Endodermal cell (in vitro differentiated cells): ENCODE measurements at regions not wholly inside any gene's neighbourhood (a gene's known extent, or its start where the extent isn't known, plus 50 kb on each side); places are given as distances from the start of the nearest gene placed in this dataset.

ENCODE experiments used
- DNase-seq: peaks from one replicate; pipeline ENCODE4 v3.0.0-alpha.2; 2017
- H3K27ac ChIP-seq: 2 replicates; pipeline ENCODE4 v1.5.1; 2013; ENCODE audit warnings: mild to moderate bottlenecking, low read depth, low read length, moderate library complexity
- H3K27me3 ChIP-seq: 2 replicates; pipeline ENCODE4 v1.6.1; 2013; ENCODE audit warnings: mild to moderate bottlenecking, low read length, moderate library complexity; ENCODE audit not compliant: insufficient read depth, control insufficient read depth, poor library complexity, severe bottlenecking
- H3K36me3 ChIP-seq: 2 replicates; pipeline ENCODE4 v1.7.0; 2013; ENCODE audit warnings: mild to moderate bottlenecking, low read length, moderate library complexity; ENCODE audit not compliant: control insufficient read depth, insufficient read depth
- H3K4me1 ChIP-seq: one replicate; pipeline ENCODE4 v1.7.0; 2013; ENCODE audit warnings: low read length; ENCODE audit not compliant: control insufficient read depth, insufficient read depth
- H3K4me3 ChIP-seq: 2 replicates; pipeline ENCODE4 v1.5.1; 2013; ENCODE audit warnings: mild to moderate bottlenecking, low read length, moderate library complexity
- H3K9ac ChIP-seq: 2 replicates; pipeline ENCODE4 v1.6.1; 2013; ENCODE audit warnings: mild to moderate bottlenecking, low read length, moderate library complexity; ENCODE audit not compliant: poor library complexity, severe bottlenecking; ENCODE audit errors: extremely low read depth
- H3K9me3 ChIP-seq: 2 replicates; pipeline ENCODE4 v1.6.1; 2013; ENCODE audit warnings: mild to moderate bottlenecking, low read length, moderate library complexity; ENCODE audit not compliant: control insufficient read depth
- H3K27ac Mint-ChIP-seq: 2 replicates; pipeline ENCODE4 v1.8.0; 2020; ENCODE audit warnings: mixed read lengths
- H3K27me3 Mint-ChIP-seq: 2 replicates; pipeline ENCODE4 v1.8.0; 2021; ENCODE audit warnings: mild to moderate bottlenecking, mixed read lengths; ENCODE audit not compliant: insufficient read depth
- H3K36me3 Mint-ChIP-seq: 2 replicates; pipeline ENCODE4 v1.8.0; 2020; ENCODE audit warnings: low read depth, mixed read lengths
- H3K4me1 Mint-ChIP-seq: 2 replicates; pipeline ENCODE4 v1.8.0; 2020; ENCODE audit warnings: mixed read lengths
- H3K4me3 Mint-ChIP-seq: 2 replicates; pipeline ENCODE4 v1.8.0; 2020; ENCODE audit warnings: mild to moderate bottlenecking, moderate library complexity, mixed read lengths
- H3K9me3 Mint-ChIP-seq: 2 replicates; pipeline ENCODE4 v1.8.0; 2020; ENCODE audit warnings: mild to moderate bottlenecking, mixed read lengths
- WGBS, 2 experiments: methylation state at CpG; one replicate each; pipeline versions ENCODE4 v1.1.5 to v1.1.7; 2013; ENCODE audit warnings: missing lambda C conversion rate in 2 of 2, mixed read lengths in 1 of 2; ENCODE audit not compliant: insufficient coverage in 1 of 2, insufficient read length in 1 of 2; 5-methylcytosine and 5-hydroxymethylcytosine counted together
- TF ChIP-seq, protein P1 (sequence below): fragments of 200-600 bp; sonication (generic); conservative IDR thresholded peaks from 2 replicates; pipeline ENCODE4 v1.5.0; 2021; ENCODE audit warnings: antibody characterized with exemption, mild to moderate bottlenecking

DNA sequence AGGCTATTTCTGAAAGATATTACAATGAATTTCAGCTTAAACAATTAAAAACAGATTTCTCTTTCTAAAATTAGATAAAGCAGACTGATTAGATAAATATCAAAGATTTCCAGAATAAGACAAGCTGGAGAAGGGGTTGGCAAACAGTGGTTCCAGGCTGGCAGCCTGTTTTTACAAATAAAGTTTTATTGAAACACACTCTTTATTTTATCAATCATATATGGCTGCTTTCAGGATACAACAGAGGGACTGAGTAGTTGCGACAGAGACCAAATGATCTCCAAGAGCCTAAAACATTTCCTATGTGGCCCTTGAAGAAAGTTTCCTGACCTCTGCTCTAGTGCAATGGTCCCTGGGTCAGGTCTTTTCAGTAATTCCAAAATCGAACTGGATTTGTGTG lies 65.6 kb upstream of the IYD start:
- Mint-ChIP-seq H3K4me1 (peaks cover 9% of the 10 kb centered on the region), H3K27ac (no peak overlapping the region), H3K36me3 (no peaks in the 10 kb centered on the region), H3K27me3 (no peaks in the 10 kb centered on the region), H3K4me3 (no peak overlapping the region), H3K9me3 (no peaks in the 10 kb centered on the region)
- H3K27ac ChIP-seq = peak overlapping the region; percentile 90
- peaks cover 5% of the 10 kb centered on the region for H3K4me1 ChIP-seq
- H3K27me3 ChIP-seq = no peaks in the 10 kb centered on the region
- H3K9ac ChIP-seq = no peak overlapping the region
- no peaks in the 10 kb centered on the region for H3K36me3 ChIP-seq
- TF ChIP-seq, protein P1, sequence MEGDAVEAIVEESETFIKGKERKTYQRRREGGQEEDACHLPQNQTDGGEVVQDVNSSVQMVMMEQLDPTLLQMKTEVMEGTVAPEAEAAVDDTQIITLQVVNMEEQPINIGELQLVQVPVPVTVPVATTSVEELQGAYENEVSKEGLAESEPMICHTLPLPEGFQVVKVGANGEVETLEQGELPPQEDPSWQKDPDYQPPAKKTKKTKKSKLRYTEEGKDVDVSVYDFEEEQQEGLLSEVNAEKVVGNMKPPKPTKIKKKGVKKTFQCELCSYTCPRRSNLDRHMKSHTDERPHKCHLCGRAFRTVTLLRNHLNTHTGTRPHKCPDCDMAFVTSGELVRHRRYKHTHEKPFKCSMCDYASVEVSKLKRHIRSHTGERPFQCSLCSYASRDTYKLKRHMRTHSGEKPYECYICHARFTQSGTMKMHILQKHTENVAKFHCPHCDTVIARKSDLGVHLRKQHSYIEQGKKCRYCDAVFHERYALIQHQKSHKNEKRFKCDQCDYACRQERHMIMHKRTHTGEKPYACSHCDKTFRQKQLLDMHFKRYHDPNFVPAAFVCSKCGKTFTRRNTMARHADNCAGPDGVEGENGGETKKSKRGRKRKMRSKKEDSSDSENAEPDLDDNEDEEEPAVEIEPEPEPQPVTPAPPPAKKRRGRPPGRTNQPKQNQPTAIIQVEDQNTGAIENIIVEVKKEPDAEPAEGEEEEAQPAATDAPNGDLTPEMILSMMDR = no peak
- DNase-seq = no peak
- H3K4me3 ChIP-seq = no peak overlapping the region
- peaks cover under 1% of the 10 kb centered on the region for H3K9me3 ChIP-seq
- 85 to 90% methylated on average over 2 of the region's 2 CpGs for WGBS, 2 experiments

DNA sequence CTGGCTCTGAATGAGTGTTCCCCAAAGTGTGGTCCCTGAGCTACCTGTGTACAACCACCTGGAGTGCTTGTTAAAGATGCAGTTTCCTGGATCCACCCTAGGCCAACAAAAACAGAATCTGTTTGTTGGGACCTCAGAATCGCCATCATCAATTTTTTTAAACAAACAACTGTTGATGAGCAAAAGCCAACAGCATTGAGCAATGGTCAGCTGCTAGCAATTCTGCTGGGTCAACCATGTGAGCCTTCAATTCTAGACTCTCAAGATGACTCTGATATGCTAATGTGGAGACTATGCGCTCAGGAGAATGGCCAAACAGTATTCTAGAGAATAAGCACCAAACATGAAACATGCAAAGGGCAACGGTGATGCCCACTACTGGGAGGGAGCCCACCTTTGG lies 64.4 kb upstream of the IYD start:
- TF ChIP-seq, protein P1 = no peak
- H3K27me3 ChIP-seq = no peaks in the 10 kb centered on the region
- Mint-ChIP-seq H3K4me3 (no peak overlapping the region), H3K27me3 (peaks cover 2% of the 10 kb centered on the region), H3K4me1 (peaks cover 9% of the 10 kb centered on the region), H3K36me3 (no peaks in the 10 kb centered on the region), H3K27ac (no peak overlapping the region), H3K9me3 (no peaks in the 10 kb centered on the region)
- H3K36me3 ChIP-seq = no peaks in the 10 kb centered on the region
- H3K9me3 ChIP-seq = no peaks in the 10 kb centered on the region
- no peak overlapping the region for H3K4me3 ChIP-seq
- WGBS, 2 experiments = 91 to 100% methylated on average over 2 to 3 of the region's 3 CpGs
- DNase-seq = no peak
- peaks cover 5% of the 10 kb centered on the region for H3K4me1 ChIP-seq
- H3K9ac ChIP-seq = no peak overlapping the region
- H3K27ac ChIP-seq = no peak overlapping the region

DNA sequence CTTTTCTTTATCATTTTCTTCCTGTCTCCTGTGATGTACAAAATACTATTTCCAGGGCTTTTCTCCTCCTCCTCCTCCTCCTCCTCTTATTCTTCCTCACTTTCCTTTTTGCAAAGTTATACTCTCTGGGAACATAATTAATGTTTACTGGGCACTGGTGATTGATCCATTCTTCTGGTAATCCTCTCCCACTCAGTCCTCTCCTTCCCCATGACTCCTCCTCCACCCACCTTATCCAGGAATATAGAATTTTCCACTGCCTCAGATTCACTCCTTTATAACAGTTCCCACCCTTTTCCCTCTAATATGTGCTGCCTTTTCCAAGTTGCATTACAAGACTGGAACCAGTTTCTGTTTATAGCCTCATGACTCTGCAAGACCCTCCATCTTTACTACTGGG lies 62.5 kb upstream of the IYD start:
- Mint-ChIP-seq H3K4me1 (peaks cover 9% of the 10 kb centered on the region), H3K36me3 (no peaks in the 10 kb centered on the region), H3K9me3 (no peaks in the 10 kb centered on the region), H3K4me3 (no peak overlapping the region), H3K27me3 (peaks cover 4% of the 10 kb centered on the region), H3K27ac (no peak overlapping the region)
- no peaks in the 10 kb centered on the region for H3K36me3 ChIP-seq
- H3K4me3 ChIP-seq = no peak overlapping the region
- DNase-seq = no peak
- TF ChIP-seq, protein P1 = no peak
- H3K27me3 ChIP-seq = no peaks in the 10 kb centered on the region
- no peaks in the 10 kb centered on the region for H3K9me3 ChIP-seq
- no peak overlapping the region for H3K27ac ChIP-seq
- no peak overlapping the region for H3K9ac ChIP-seq
- peaks cover 5% of the 10 kb centered on the region for H3K4me1 ChIP-seq
